ENCODE measurements at regions not wholly inside any gene's neighbourhood (a gene's known extent, or its start where the extent isn't known, plus 50 kb on each side); places are given as distances from the start of the nearest gene placed in this dataset.

- H4K20me1 ChIP-seq (ENCODE audit: insufficient read depth) = no peaks in the 10 kb centered on the region
- H3K4me2 ChIP-seq = no peak overlapping the region
- H3K27me3 ChIP-seq (ENCODE audit: insufficient read depth, low read depth) = no peaks in the 10 kb centered on the region
- H3K9ac ChIP-seq = no peak overlapping the region
- no peaks in the 10 kb centered on the region for H3K36me3 ChIP-seq (ENCODE audit: insufficient read depth)
- H2AFZ ChIP-seq (ENCODE audit: low read depth) = no peak overlapping the region
- TF ChIP-seq CTCF (conservative IDR thresholded peaks at IDR 0.05; ENCODE audit: low read depth, low read length) = no peak
- no peak overlapping the region for H3K4me3 ChIP-seq (IDR thresholded peaks at IDR 0.05; ENCODE audit: insufficient read depth, low read depth, low read length)
- H3K79me2 ChIP-seq (ENCODE audit: insufficient read depth, low read depth) = no peaks in the 10 kb centered on the region
- H3K4me1 ChIP-seq (ENCODE audit: low read depth, poor library complexity, severe bottlenecking) = no peaks in the 10 kb centered on the region
- H3K27ac ChIP-seq = no peak overlapping the region
Measured at GRCh38 chr4:4714331-4714730, 145.1 kb upstream of the MSX1 start.

GRCh38 chr4:4712800-4713528 lies 146.5 kb upstream of the MSX1 start:
- no peaks in the 10 kb centered on the region for H3K4me1 ChIP-seq (ENCODE audit: low read depth, poor library complexity, severe bottlenecking)
- no peaks in the 10 kb centered on the region for H3K27me3 ChIP-seq (ENCODE audit: insufficient read depth, low read depth)
- H3K9ac ChIP-seq = no peak overlapping the region
- H2AFZ ChIP-seq (ENCODE audit: low read depth) = no peak overlapping the region
- H3K4me3 ChIP-seq (IDR thresholded peaks at IDR 0.05; ENCODE audit: insufficient read depth, low read depth, low read length) = no peak overlapping the region
- no peaks in the 10 kb centered on the region for H3K36me3 ChIP-seq (ENCODE audit: insufficient read depth)
- no peak for TF ChIP-seq CTCF (conservative IDR thresholded peaks at IDR 0.05; ENCODE audit: low read depth, low read length)
- no peaks in the 10 kb centered on the region for H4K20me1 ChIP-seq (ENCODE audit: insufficient read depth)
- H3K4me2 ChIP-seq = no peak overlapping the region
- H3K79me2 ChIP-seq (ENCODE audit: insufficient read depth, low read depth) = no peaks in the 10 kb centered on the region
- no peak overlapping the region for H3K27ac ChIP-seq

GRCh38 chr4:4711902-4712301 lies 147.6 kb upstream of the MSX1 start:
- no peaks in the 10 kb centered on the region for H3K27me3 ChIP-seq (ENCODE audit: insufficient read depth, low read depth)
- no peak overlapping the region for H3K27ac ChIP-seq
- no peaks in the 10 kb centered on the region for H3K36me3 ChIP-seq (ENCODE audit: insufficient read depth)
- H4K20me1 ChIP-seq (ENCODE audit: insufficient read depth) = no peaks in the 10 kb centered on the region
- no peaks in the 10 kb centered on the region for H3K4me1 ChIP-seq (ENCODE audit: low read depth, poor library complexity, severe bottlenecking)
- no peak overlapping the region for H2AFZ ChIP-seq (ENCODE audit: low read depth)
- no peak for TF ChIP-seq CTCF (conservative IDR thresholded peaks at IDR 0.05; ENCODE audit: low read depth, low read length)
- H3K4me3 ChIP-seq (IDR thresholded peaks at IDR 0.05; ENCODE audit: insufficient read depth, low read depth, low read length) = no peak overlapping the region
- H3K4me2 ChIP-seq = no peak overlapping the region
- no peaks in the 10 kb centered on the region for H3K79me2 ChIP-seq (ENCODE audit: insufficient read depth, low read depth)
- no peak overlapping the region for H3K9ac ChIP-seq

GRCh38 chr4:4709736-4710135 lies 149.7 kb upstream of the MSX1 start:
- no peak overlapping the region for H3K27ac ChIP-seq
- H3K9ac ChIP-seq = no peak overlapping the region
- TF ChIP-seq CTCF (conservative IDR thresholded peaks at IDR 0.05; ENCODE audit: low read depth, low read length) = no peak
- no peak overlapping the region for H3K4me2 ChIP-seq
- no peaks in the 10 kb centered on the region for H4K20me1 ChIP-seq (ENCODE audit: insufficient read depth)
- no peaks in the 10 kb centered on the region for H3K27me3 ChIP-seq (ENCODE audit: insufficient read depth, low read depth)
- no peaks in the 10 kb centered on the region for H3K4me1 ChIP-seq (ENCODE audit: low read depth, poor library complexity, severe bottlenecking)
- no peaks in the 10 kb centered on the region for H3K36me3 ChIP-seq (ENCODE audit: insufficient read depth)
- H2AFZ ChIP-seq (ENCODE audit: low read depth) = no peak overlapping the region
- no peak overlapping the region for H3K4me3 ChIP-seq (IDR thresholded peaks at IDR 0.05; ENCODE audit: insufficient read depth, low read depth, low read length)
- H3K79me2 ChIP-seq (ENCODE audit: insufficient read depth, low read depth) = no peaks in the 10 kb centered on the region
